ENCODE measurements at regions not wholly inside any gene's neighbourhood (a gene's known extent, or its start where the extent isn't known, plus 50 kb on each side); places are given as distances from the start of the nearest gene placed in this dataset.

DNA sequence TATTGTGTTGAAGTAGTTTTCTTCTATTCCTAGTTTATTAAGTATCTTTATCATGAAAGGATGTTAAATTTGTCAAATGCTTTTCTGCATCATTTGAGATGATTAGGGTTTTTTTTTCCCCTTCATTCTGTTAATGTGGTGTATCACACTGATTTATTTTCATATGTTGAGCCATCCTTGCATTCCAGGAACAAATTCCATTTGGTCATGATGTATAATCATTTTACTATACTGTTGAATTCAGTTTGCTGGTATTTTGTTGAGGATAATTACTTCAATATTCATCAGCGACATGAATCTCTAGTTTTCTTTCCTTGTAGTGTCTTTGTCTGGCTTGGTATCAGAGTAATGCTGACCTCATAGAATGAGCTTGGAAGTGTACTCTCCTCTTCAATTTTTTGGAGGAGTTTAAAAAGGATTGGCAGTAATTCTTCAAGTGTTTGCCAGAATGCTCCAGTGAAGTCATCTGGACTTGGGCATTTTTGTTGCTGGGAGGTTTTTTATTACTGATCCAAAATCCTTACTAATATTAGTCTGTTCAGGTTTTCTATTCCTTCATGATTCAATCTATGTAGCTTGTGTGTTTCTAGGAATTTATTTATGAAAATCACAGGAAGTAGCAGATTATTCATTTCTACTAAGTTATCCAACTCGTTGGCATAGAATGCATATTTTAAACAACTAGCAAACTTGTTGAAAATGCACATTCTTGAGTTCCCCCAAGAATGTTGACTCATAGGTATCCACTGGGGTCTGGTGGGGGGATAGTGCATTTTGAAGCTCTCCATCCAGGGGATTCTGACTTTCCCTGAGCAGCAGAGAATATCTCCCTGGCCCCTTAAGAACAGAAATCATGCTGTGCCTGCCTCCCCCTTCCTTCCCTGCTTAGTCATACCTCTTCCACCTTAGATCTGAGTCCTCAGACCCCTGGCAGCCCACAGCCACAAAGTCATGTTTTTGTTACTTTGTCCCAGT, 187.1 kb downstream of the BMP7 start:
- no peak for DNase-seq (ENCODE audit: low read depth in 3 of 3)

- no peak for DNase-seq (ENCODE audit: low read depth in 3 of 3)
Measured at GRCh38 chr20:57080796-57081195, 185.6 kb downstream of the BMP7 start.

DNA sequence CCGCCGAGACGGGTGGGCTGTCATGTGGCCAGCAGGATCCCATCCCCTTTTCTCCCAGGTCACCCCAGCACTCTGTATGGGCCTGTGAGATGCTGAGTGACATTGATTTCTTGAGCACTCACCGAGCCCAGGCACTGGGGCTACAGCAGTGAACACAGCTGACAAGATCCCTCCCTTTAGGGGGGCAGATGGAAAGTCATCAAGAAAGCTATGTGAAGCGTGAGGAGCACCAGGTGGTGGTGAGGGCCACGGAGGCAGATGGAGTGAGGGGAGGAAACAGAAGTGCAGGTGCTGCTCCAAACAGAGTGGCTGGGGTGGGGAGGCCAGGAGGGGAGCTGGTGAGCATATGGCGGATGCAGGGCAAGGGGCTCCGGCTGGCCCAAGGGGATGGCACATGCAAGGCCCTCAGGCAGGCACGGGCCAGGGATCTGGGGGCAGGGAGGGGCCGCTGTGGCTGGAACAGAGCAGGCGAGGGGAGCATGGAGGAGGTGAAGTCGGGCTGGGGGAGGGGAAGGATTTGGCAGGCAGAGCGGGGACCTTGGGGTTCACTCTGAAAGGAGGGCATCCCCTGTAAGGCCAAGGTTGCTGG, 184.0 kb downstream of the BMP7 start:
- DNase-seq (ENCODE audit: low read depth in 3 of 3) = no peak

- no peak for DNase-seq (ENCODE audit: low read depth in 3 of 3)
Measured at GRCh38 chr20:57083072-57083471, 183.4 kb downstream of the BMP7 start.

GRCh38 chr20:57086066-57086465, 180.4 kb downstream of the BMP7 start:
- no peak for DNase-seq (ENCODE audit: low read depth in 3 of 3)

DNA sequence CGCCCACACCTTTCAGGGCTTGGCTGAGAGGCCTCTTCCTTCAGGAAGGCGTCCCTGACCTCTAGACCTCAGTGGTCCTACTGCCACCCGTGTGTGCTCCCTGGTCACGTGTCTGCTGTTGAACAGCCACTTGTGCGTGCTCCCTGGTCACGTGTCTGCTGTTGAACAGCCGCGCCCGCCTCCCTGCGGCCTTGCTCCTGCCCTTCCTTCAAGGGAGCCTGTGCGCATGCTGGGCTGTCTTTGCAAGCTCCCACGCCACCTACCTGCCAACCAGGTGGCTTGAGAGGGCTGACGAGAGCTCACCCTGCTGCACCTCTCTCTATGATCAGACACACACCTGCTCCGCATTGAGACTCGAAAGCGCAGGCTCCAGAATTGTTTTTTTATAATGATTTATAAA, 179.3 kb downstream of the BMP7 start:
- DNase-seq (ENCODE audit: low read depth in 3 of 3) = no peak

DNA sequence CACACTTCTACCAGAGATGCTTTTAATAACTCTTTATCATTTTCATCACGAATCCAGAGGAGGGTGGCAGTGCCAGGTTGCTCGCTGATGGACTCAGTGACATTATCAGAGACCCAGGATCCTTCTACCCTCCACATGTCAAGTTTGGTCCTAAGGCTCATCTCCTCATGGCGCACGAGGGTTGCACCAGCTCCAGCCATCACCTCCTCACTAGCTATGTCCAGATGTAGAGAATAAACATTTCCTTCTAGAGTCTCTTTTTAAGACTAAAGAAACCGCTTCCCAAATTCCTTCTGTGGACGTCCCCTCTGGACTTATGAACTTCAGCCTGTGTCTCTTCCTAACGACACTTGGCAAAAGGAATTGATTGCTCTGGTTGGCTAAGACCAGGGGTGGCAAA, 178.7 kb downstream of the BMP7 start:
- DNase-seq (ENCODE audit: low read depth in 3 of 3) = no peak

DNA sequence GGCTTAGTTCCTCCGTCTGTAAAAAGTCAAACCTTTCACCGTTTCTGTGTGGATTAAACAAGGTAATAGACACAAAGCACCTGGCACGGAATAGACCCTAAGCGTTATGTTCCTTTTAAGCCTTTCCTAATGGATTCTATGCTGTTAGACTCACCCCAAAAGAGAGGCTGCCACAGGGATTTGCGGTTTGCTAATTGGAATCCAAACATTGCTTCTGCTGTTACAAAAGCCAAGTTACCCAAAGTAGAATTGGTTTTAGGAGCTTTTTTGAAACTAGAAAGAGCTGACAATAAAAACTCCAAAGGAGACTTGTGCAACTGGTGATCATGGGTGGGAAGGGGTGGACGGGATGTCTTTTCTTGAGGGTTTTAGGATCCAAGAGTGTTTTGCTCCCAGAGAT, 178.0 kb downstream of the BMP7 start:
- DNase-seq (ENCODE audit: low read depth in 3 of 3) = no peak

GRCh38 chr20:57089699-57090144, 176.7 kb downstream of the BMP7 start:
- DNase-seq (ENCODE audit: low read depth in 3 of 3) = peak; percentile 5 to 68 (median 18)

- DNase-seq (ENCODE audit: low read depth in 3 of 3) = no peak
Measured at GRCh38 chr20:57090590-57091560, 175.6 kb downstream of the BMP7 start.

DNA sequence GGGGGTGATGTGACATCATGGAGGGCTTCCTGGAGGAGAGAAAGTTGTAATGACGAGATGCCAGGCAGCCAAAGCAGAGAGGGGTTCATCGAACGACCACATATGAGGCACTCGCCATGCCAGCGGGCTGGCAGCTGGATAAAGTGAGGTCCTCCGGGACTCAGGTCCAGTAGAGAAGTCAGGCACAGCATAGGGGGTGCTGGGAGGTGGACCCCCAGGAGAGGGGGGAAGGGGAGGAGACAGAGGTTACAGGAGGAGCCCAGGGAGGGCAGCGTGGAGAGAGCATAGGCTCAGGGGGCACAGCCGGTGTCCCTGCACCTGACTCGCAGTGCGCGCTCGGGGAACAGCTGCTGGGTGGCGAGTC, 174.7 kb downstream of the BMP7 start:
- no peak for DNase-seq (ENCODE audit: low read depth in 3 of 3)

DNA sequence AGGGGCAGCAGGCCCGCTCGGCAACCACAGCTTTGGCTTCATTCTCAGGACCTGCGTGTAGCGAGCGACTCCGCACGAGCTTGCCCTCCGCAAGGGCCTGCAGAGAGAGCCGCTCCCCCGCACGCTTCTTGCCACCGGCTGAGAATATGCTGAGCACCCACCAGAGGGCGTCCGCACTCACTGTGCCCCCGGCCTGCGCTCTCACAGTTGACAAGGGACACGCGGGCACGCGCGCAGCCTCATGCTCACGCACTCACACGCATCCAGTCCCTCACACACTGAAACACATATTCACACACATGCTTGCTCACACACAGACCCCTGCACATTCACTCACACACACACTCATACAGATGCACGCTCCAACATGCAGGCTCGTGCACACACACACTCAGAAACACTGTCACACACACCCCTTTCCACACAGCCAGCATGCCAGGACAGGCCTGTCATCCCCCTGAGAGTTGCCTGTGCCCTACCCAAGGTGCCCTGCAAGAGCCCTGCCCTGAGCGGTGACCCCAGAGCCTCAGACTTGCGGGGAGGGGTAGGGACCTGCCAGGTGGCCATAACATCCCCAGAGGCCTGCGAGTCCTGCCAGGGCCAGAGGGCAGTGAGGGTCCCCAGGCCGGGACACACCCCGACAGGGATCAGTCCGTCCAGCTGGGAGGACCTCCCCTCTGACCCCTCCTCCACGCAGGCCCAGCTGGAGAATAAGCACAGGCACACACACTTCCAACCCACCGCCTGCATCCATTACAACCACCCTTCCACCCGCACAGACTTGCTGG, 174.1 kb downstream of the BMP7 start:
- peak; percentile 5 to 60 (median 15) for DNase-seq (ENCODE audit: low read depth in 3 of 3)

DNA sequence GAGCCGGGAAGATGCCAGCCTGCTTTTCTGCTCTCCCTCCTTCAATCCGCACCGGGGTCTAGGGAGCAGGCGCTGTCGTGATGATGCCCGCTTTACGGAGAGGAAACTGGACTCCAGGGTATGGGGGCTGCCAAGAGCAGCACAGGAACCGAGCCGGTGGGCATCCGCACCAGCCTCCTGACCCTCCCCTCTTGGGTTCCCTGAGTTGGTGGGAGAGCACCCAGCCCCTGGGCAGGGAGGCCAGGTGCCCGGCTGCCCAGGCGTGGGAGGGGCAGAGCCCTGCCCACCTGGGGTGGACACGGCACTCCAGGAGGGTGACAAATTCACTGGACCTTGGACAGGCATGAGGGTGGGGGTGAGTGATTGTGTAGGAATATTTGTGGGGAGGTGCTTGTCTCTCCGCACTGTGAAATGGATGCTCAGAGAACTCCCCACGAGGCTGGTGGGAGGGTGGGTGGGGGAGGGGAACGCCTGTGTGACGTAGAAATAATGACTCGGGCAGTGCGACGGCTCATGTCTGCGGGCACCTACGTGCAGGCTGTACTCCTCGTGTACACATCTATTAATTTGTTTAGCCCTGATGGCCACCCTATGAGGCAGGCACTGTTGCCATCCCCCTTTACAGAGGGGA, 173.4 kb downstream of the BMP7 start:
- DNase-seq (ENCODE audit: low read depth in 3 of 3) = no peak

- no peak for DNase-seq (ENCODE audit: low read depth in 3 of 3)
Measured at GRCh38 chr20:57093766-57094165, 172.7 kb downstream of the BMP7 start.

GRCh38 chr20:57094252-57094891, 172.1 kb downstream of the BMP7 start:
- DNase-seq (ENCODE audit: low read depth in 3 of 3) = no peak

DNA sequence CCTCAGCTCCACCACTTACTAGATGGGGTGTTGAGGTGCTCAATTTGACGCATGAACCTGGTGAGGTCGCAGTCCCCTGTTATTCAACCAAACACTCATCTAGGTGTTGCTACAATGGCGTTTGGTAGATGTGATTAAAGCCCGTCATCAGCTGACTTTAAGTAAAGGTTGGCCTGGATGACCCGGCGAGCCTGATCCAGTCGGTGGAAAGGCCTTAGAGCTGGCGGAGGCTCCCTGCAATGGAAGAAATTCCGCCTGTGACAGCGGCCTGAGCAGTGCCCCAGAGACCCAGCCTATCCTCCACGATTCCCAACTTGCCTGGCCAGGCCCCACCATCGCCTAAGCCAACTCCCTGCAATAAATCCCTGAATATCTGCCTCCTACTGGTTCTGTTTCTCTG, 171.4 kb downstream of the BMP7 start:
- no peak for DNase-seq (ENCODE audit: low read depth in 3 of 3)

DNA sequence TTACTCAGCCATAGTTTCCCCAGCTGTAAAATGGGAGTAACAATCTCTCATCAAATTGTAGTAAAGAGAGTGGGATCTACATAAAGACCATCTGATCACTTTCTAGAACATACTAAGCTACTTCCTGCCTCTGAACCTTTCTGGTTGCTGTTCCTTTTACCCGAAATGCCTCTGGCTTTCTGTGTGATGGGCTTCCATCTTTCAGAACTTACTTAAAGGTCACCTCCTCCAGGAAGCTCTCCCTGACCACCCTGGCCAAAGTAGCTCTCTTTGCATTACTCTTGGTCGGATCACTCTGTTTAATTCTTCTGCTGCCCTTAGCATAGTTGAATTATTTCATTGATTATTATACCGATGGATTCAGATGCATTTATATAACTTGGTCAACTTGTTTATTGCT, 171.0 kb downstream of the BMP7 start:
- no peak for DNase-seq (ENCODE audit: low read depth in 3 of 3)

- DNase-seq (ENCODE audit: low read depth in 3 of 3) = no peak
Measured at GRCh38 chr20:57097245-57097915, 169.1 kb downstream of the BMP7 start.

- no peak for DNase-seq (ENCODE audit: low read depth in 3 of 3)
Measured at GRCh38 chr20:57102160-57102559, 164.3 kb downstream of the BMP7 start.

- no peak for DNase-seq (ENCODE audit: low read depth in 3 of 3)
Measured at GRCh38 chr20:57102566-57102965, 163.9 kb downstream of the BMP7 start.
